ENCODE measurements at regions not wholly inside any gene's neighbourhood (a gene's known extent, or its start where the extent isn't known, plus 50 kb on each side); places are given as distances from the start of the nearest gene placed in this dataset.

GRCh38 chr5:109532773-109533364 lies 123.1 kb upstream of the PJA2 start:
- intact Hi-C loops (cut with DNase I; ENCODE audit: low total_unique reads): no loop called here
- DNase-seq (ENCODE audit: low spot score in 2 of 2): no peak
- no peaks in the 10 kb centered on the region for H3K36me3 ChIP-seq
- H3K27ac ChIP-seq: no peak overlapping the region
- TF ChIP-seq POLR2A (IDR thresholded peaks at IDR 0.05) (no peak), CTCF (IDR thresholded peaks at IDR 0.05) (no peak), POLR2AphosphoS5 (IDR thresholded peaks at IDR 0.05) (no peak)
- no peaks in the 10 kb centered on the region for H3K9me3 ChIP-seq
- H3K4me3 ChIP-seq: no peak overlapping the region
- H3K27me3 ChIP-seq: no peaks in the 10 kb centered on the region
- H3K4me1 ChIP-seq: no peaks in the 10 kb centered on the region

- H3K4me3 ChIP-seq: no peak overlapping the region
- no peak for DNase-seq (ENCODE audit: low spot score in 2 of 2)
- no peaks in the 10 kb centered on the region for H3K36me3 ChIP-seq
- no peak overlapping the region for H3K27ac ChIP-seq
- no peaks in the 10 kb centered on the region for H3K9me3 ChIP-seq
- TF ChIP-seq POLR2A (IDR thresholded peaks at IDR 0.05) (no peak), CTCF (IDR thresholded peaks at IDR 0.05) (no peak), POLR2AphosphoS5 (IDR thresholded peaks at IDR 0.05) (no peak)
- H3K27me3 ChIP-seq: no peaks in the 10 kb centered on the region
- H3K4me1 ChIP-seq: no peaks in the 10 kb centered on the region
- intact Hi-C loops (cut with DNase I; ENCODE audit: low total_unique reads): no loop called here
Observed at GRCh38 chr5:109531262-109531661, 121.5 kb upstream of the PJA2 start.

GRCh38 chr5:109529987-109530386 lies 120.2 kb upstream of the PJA2 start:
- no peak overlapping the region for H3K4me3 ChIP-seq
- no peak overlapping the region for H3K27ac ChIP-seq
- TF ChIP-seq POLR2A (IDR thresholded peaks at IDR 0.05) (no peak), CTCF (IDR thresholded peaks at IDR 0.05) (no peak), POLR2AphosphoS5 (IDR thresholded peaks at IDR 0.05) (no peak)
- DNase-seq (ENCODE audit: low spot score in 2 of 2): no peak
- no peaks in the 10 kb centered on the region for H3K4me1 ChIP-seq
- no peaks in the 10 kb centered on the region for H3K9me3 ChIP-seq
- H3K27me3 ChIP-seq: no peaks in the 10 kb centered on the region
- H3K36me3 ChIP-seq: no peaks in the 10 kb centered on the region
- intact Hi-C loops (cut with DNase I; ENCODE audit: low total_unique reads): no loop called here

- intact Hi-C loops (cut with DNase I; ENCODE audit: low total_unique reads): no loop called here
- no peak overlapping the region for H3K27ac ChIP-seq
- DNase-seq (ENCODE audit: low spot score in 2 of 2): no peak
- H3K27me3 ChIP-seq: no peaks in the 10 kb centered on the region
- no peaks in the 10 kb centered on the region for H3K9me3 ChIP-seq
- TF ChIP-seq CTCF (IDR thresholded peaks at IDR 0.05) (no peak), POLR2A (IDR thresholded peaks at IDR 0.05) (no peak), POLR2AphosphoS5 (IDR thresholded peaks at IDR 0.05) (no peak)
- H3K4me1 ChIP-seq: no peaks in the 10 kb centered on the region
- H3K4me3 ChIP-seq: no peak overlapping the region
- H3K36me3 ChIP-seq: no peaks in the 10 kb centered on the region
Observed at GRCh38 chr5:109529520-109529919, 119.7 kb upstream of the PJA2 start.

- Histone ChIP-seq H3K9me3 (no peaks in the 10 kb centered on the region), H3K4me3 (no peak overlapping the region), H3K27me3 (no peaks in the 10 kb centered on the region), H3K4me1 (no peaks in the 10 kb centered on the region), H3K36me3 (no peaks in the 10 kb centered on the region), H3K27ac (no peak overlapping the region)
- TF ChIP-seq CTCF (IDR thresholded peaks at IDR 0.05) (no peak), POLR2AphosphoS5 (IDR thresholded peaks at IDR 0.05) (no peak), POLR2A (IDR thresholded peaks at IDR 0.05) (no peak)
- DNase-seq (ENCODE audit: low spot score in 2 of 2): no peak
- intact Hi-C loops (cut with DNase I; ENCODE audit: low total_unique reads): no loop called here
Observed at GRCh38 chr5:109524555-109524954, 114.8 kb upstream of the PJA2 start.
